ENCODE measurements at regions not wholly inside any gene's neighbourhood (a gene's known extent, or its start where the extent isn't known, plus 50 kb on each side); places are given as distances from the start of the nearest gene placed in this dataset. TPM values are rescaled to one million over a fixed set of nuclear protein-coding genes. Genes with fewer than 3 reads are reported as not detected.

Small RNA genes in the stretch of these regions (microRNA-seq; reads per million reads assigned to microRNA genes)
- gene MIR4280 = not detected

Data from activated CD8-positive, alpha-beta memory T cell treated with anti-CD3 and anti-CD28 coated beads, Interleukin-2, amount 10 ng/mL, durations not matched to agents 7 days and 5 days (primary cell).